OCI-LY7 (cell line): ENCODE measurements at regions not wholly inside any gene's neighbourhood (a gene's known extent, or its start where the extent isn't known, plus 50 kb on each side); places are given as distances from the start of the nearest gene placed in this dataset.

Experiments used
- EZH2phosphoT487 ChIP-seq: fragments of 200-600 bp; sonication (generic); IDR thresholded peaks from 2 replicates; pipeline ENCODE4 v1.6.1; 2018; ENCODE audit warnings: low read depth, borderline replicate concordance, mild to moderate bottlenecking, mixed run types, antibody characterized with exemption, low read length, moderate library complexity, mixed read lengths
- TF ChIP-seq, protein P1 (sequence below): fragments of 200-600 bp; sonication (generic); conservative IDR thresholded peaks from 2 replicates; pipeline ENCODE4 v1.5.1; 2014; ENCODE audit warnings: mild to moderate bottlenecking, antibody characterized with exemption, low read length, moderate library complexity, mixed read lengths

DNA sequence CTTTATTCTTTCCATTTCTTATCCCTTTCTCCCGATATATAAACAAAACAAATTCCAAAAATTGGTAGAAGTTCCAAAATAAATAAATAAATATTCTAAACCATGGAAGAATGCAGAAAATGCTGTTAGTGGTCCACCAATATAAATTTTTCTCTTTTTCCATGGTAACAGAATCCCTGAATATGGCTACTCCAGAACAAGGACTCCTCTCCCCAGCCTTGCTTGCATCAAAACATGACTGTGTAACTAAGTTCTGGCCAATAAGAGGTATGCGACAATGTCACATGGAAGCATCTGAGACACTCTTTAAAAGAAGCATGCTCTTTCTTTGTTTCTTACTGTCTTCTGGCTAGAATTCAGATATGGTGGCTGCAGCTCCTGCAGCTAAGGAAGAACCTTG lies 325.1 kb upstream of the TANK start:
- TF ChIP-seq, protein P1, sequence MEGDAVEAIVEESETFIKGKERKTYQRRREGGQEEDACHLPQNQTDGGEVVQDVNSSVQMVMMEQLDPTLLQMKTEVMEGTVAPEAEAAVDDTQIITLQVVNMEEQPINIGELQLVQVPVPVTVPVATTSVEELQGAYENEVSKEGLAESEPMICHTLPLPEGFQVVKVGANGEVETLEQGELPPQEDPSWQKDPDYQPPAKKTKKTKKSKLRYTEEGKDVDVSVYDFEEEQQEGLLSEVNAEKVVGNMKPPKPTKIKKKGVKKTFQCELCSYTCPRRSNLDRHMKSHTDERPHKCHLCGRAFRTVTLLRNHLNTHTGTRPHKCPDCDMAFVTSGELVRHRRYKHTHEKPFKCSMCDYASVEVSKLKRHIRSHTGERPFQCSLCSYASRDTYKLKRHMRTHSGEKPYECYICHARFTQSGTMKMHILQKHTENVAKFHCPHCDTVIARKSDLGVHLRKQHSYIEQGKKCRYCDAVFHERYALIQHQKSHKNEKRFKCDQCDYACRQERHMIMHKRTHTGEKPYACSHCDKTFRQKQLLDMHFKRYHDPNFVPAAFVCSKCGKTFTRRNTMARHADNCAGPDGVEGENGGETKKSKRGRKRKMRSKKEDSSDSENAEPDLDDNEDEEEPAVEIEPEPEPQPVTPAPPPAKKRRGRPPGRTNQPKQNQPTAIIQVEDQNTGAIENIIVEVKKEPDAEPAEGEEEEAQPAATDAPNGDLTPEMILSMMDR, result no peak
- TF ChIP-seq EZH2phosphoT487, result no peak
